H9 (cell line): ENCODE measurements at regions not wholly inside any gene's neighbourhood (a gene's known extent, or its start where the extent isn't known, plus 50 kb on each side); places are given as distances from the start of the nearest gene placed in this dataset.

Source experiments
- DNase-seq: peaks from one replicate; pipeline ENCODE4 v3.0.0-alpha.2; 2017
- H2AFZ ChIP-seq: one replicate; pipeline ENCODE4 v1.6.1; 2013; ENCODE audit warnings: mild to moderate bottlenecking, low read length, control low read depth, moderate library complexity
- H2AK5ac ChIP-seq: 2 replicates; pipeline ENCODE4 v1.6.1; 2013; ENCODE audit warnings: low read length, control low read depth, mixed read lengths; ENCODE audit not compliant: insufficient read length
- H2BK120ac ChIP-seq: one replicate; pipeline ENCODE4 v1.6.1; 2013; ENCODE audit warnings: low read depth, mild to moderate bottlenecking, low read length, control low read depth, inconsistent platforms; ENCODE audit not compliant: poor library complexity, severe bottlenecking
- H2BK12ac ChIP-seq: 2 replicates; pipeline ENCODE4 v1.6.1; 2013; ENCODE audit warnings: low read length, control low read depth, mixed read lengths, low read depth; ENCODE audit not compliant: insufficient read length
- H2BK15ac ChIP-seq: 2 replicates; pipeline ENCODE4 v1.6.1; 2013; ENCODE audit warnings: low read depth, low read length, control low read depth
- H2BK20ac ChIP-seq: one replicate; pipeline ENCODE4 v1.6.1; 2013; ENCODE audit warnings: low read depth, mild to moderate bottlenecking, low read length, control low read depth, inconsistent platforms; ENCODE audit not compliant: poor library complexity, severe bottlenecking
- H2BK5ac ChIP-seq: 2 replicates; pipeline ENCODE4 v1.6.1; 2013; ENCODE audit warnings: low read length, control low read depth, mixed read lengths; ENCODE audit not compliant: insufficient read length
- H3K14ac ChIP-seq: 2 replicates; pipeline ENCODE4 v1.6.1; 2013; ENCODE audit warnings: low read length, control low read depth; ENCODE audit not compliant: insufficient read depth
- H3K18ac ChIP-seq: 2 replicates; pipeline ENCODE4 v1.6.1; 2013; ENCODE audit warnings: low read depth, mild to moderate bottlenecking, mixed read lengths, low read length, control low read depth; ENCODE audit not compliant: insufficient read length
- H3K23ac ChIP-seq: 2 replicates; pipeline ENCODE4 v1.6.1; 2013; ENCODE audit warnings: low read length, control low read depth, mixed read lengths, low read depth; ENCODE audit not compliant: insufficient read length
- H3K23me2 ChIP-seq: 2 replicates; pipeline ENCODE4 v1.6.1; 2013; ENCODE audit warnings: low read depth, mild to moderate bottlenecking, mixed read lengths, low read length, control low read depth; ENCODE audit not compliant: insufficient read length, poor library complexity, severe bottlenecking
- H3K27ac ChIP-seq: 2 replicates; pipeline ENCODE4 v1.5.1; 2013; ENCODE audit warnings: low read length, control low read depth, mixed read lengths, low read depth; ENCODE audit not compliant: insufficient read length
- H3K27me3 ChIP-seq: 2 replicates; pipeline ENCODE4 v1.6.1; 2013; ENCODE audit warnings: low read length, control low read depth, inconsistent platforms; ENCODE audit not compliant: insufficient read depth
- H3K4ac ChIP-seq: 2 replicates; pipeline ENCODE4 v1.6.1; 2013; ENCODE audit warnings: low read depth, mild to moderate bottlenecking, control low read depth, inconsistent platforms, low read length, moderate library complexity
- H3K4me1 ChIP-seq: 2 replicates; pipeline ENCODE4 v1.6.1; 2013; ENCODE audit warnings: low read length, control low read depth, inconsistent platforms; ENCODE audit not compliant: insufficient read depth
- H3K4me2 ChIP-seq: 2 replicates; pipeline ENCODE4 v1.6.1; 2013; ENCODE audit warnings: low read length, control low read depth, mixed read lengths; ENCODE audit not compliant: insufficient read length, insufficient read depth
- H3K56ac ChIP-seq: 2 replicates; pipeline ENCODE4 v1.6.1; 2013; ENCODE audit warnings: low read depth, mild to moderate bottlenecking, mixed read lengths, low read length, control low read depth; ENCODE audit not compliant: insufficient read length
- H3K79me1 ChIP-seq: 2 replicates; pipeline ENCODE4 v1.6.1; 2013; ENCODE audit warnings: low read depth, mild to moderate bottlenecking, moderate library complexity, low read length, control low read depth, inconsistent platforms; ENCODE audit not compliant: insufficient read depth, poor library complexity, severe bottlenecking
- H3K79me2 ChIP-seq: 2 replicates; pipeline ENCODE4 v1.6.1; 2013; ENCODE audit warnings: low read length, control low read depth, inconsistent platforms; ENCODE audit not compliant: insufficient read depth
- H3K9ac ChIP-seq: 2 replicates; pipeline ENCODE4 v1.6.1; 2013; ENCODE audit warnings: low read length, control low read depth, mixed read lengths; ENCODE audit not compliant: insufficient read length; ENCODE audit errors: extremely low read depth
- H3K9me3 ChIP-seq: one replicate; pipeline ENCODE4 v1.6.1; 2013; ENCODE audit warnings: low read depth, low read length, inconsistent platforms; ENCODE audit not compliant: control insufficient read depth
- H3T11ph ChIP-seq: one replicate; pipeline ENCODE4 v1.6.1; 2013; ENCODE audit warnings: mild to moderate bottlenecking, low read length, control low read depth, inconsistent platforms
- H4K20me1 ChIP-seq: one replicate; pipeline ENCODE4 v1.6.1; 2013; ENCODE audit not compliant: control insufficient read depth, insufficient read length, insufficient read depth
- H4K5ac ChIP-seq: 2 replicates; pipeline ENCODE4 v1.6.1; 2013; ENCODE audit warnings: low read depth, mild to moderate bottlenecking, mixed read lengths, low read length, control low read depth; ENCODE audit not compliant: insufficient read length
- H4K8ac ChIP-seq: replicated peaks from 2 replicates; pipeline ENCODE4 v1.6.1; 2013; ENCODE audit warnings: low read length, control low read depth, mixed read lengths, low read depth; ENCODE audit not compliant: insufficient read length
- H4K91ac ChIP-seq: 2 replicates; pipeline ENCODE4 v1.6.1; 2013; ENCODE audit warnings: low read depth, mild to moderate bottlenecking, moderate library complexity, mixed read lengths, low read length, control low read depth; ENCODE audit not compliant: insufficient read length
- H3K27ac Mint-ChIP-seq, 3 experiments: 2 replicates in 2 of 3; 3 replicates in 1 of 3; pipeline ENCODE4 v1.8.0; 2020 to 2021; ENCODE audit warnings: mixed read lengths in 3 of 3, mild to moderate bottlenecking in 1 of 3, moderate library complexity in 1 of 3
- H3K27me3 Mint-ChIP-seq: 2 replicates; pipeline ENCODE4 v1.8.0; 2021; ENCODE audit warnings: low read depth, mild to moderate bottlenecking, moderate library complexity, mixed read lengths
- H3K36me3 Mint-ChIP-seq, 3 experiments: 2 replicates in 2 of 3; 3 replicates in 1 of 3; pipeline ENCODE4 v1.8.0; 2020 to 2021; ENCODE audit warnings: low read depth in 3 of 3, mixed read lengths in 3 of 3; ENCODE audit not compliant: insufficient read depth in 1 of 3
- H3K4me1 Mint-ChIP-seq, 2 experiments: 2 replicates each; pipeline ENCODE4 v1.8.0; 2020; ENCODE audit warnings: mixed read lengths in 2 of 2
- H3K4me3 Mint-ChIP-seq, 2 experiments: 2 replicates in 1 of 2; 3 replicates in 1 of 2; pipeline ENCODE4 v1.8.0; 2020 to 2021; ENCODE audit warnings: mild to moderate bottlenecking in 2 of 2, mixed read lengths in 2 of 2, moderate library complexity in 1 of 2
- H3K9me3 Mint-ChIP-seq, 2 experiments: 2 replicates in 1 of 2; 3 replicates in 1 of 2; pipeline ENCODE4 v1.8.0; 2020; ENCODE audit warnings: mild to moderate bottlenecking in 2 of 2, mixed read lengths in 2 of 2, moderate library complexity in 1 of 2
- WGBS: extraction: QIAGEN DNeasy Blood & Tissue Kit; methylation state at CpG from one replicate; pipeline ENCODE4 v1.1.7; 2013; ENCODE audit warnings: missing lambda C conversion rate, low lambda C conversion rate, mixed read lengths; ENCODE audit not compliant: insufficient read length; ENCODE audit errors: extremely low coverage; 5-methylcytosine and 5-hydroxymethylcytosine counted together
- TF ChIP-seq, protein P1 (sequence below): fragments of 200-600 bp; sonication (generic); conservative IDR thresholded peaks from 3 replicates; pipeline ENCODE4 v1.8.0; 2021; ENCODE audit warnings: antibody characterized with exemption, mild to moderate bottlenecking

DNA sequence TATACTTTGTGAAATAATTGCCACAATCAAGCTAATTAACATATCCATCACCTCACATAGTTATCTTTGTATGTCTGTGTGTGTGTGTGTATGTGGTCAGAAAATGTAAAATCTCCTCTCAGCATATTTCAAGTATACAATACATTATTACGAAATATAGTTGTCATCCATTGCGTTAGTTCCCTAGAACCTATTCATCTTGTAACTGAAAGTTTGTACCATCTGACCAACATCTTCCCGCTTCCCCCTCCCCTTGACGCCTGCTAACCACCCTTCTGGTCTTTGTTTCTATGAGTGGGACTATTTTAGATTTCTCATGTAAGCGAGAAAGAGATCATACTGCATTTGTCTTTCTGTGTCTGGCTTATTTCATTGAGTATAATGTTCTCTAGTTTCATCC lies 455.3 kb downstream of the KCNT2 start:
- Mint-ChIP-seq H3K27me3 (no peaks in the 10 kb centered on the region), H3K27ac (no peak overlapping the region), H3K9me3 (no peaks in the 10 kb centered on the region), H3K36me3 (no peaks in the 10 kb centered on the region), H3K4me3 (no peak overlapping the region), H3K4me1 (no peaks in the 10 kb centered on the region)
- Histone ChIP-seq H3K27me3 (no peaks in the 10 kb centered on the region), H3K23me2 (no peaks in the 10 kb centered on the region), H3K9ac (no peak overlapping the region), H3K27ac (no peak overlapping the region), H3K14ac (no peak overlapping the region), H2BK5ac (no peak overlapping the region), H3K56ac (no peak overlapping the region), H4K20me1 (no peaks in the 10 kb centered on the region), H3K23ac (no peak overlapping the region), H3K79me1 (no peaks in the 10 kb centered on the region), H4K91ac (no peak overlapping the region), H2AFZ (no peak overlapping the region), H3T11ph (no peak overlapping the region), H2BK15ac (no peak overlapping the region), H3K4me1 (no peaks in the 10 kb centered on the region), H4K5ac (no peak overlapping the region), H3K4me2 (no peak overlapping the region), H3K79me2 (no peaks in the 10 kb centered on the region), H4K8ac (no peak overlapping the region), H2AK5ac (no peak overlapping the region), H2BK12ac (no peak overlapping the region), H2BK120ac (no peak overlapping the region), H3K9me3 (no peaks in the 10 kb centered on the region), H3K18ac (no peak overlapping the region), H2BK20ac (no peak overlapping the region), H3K4ac (no peak overlapping the region)
- TF ChIP-seq, protein P1, sequence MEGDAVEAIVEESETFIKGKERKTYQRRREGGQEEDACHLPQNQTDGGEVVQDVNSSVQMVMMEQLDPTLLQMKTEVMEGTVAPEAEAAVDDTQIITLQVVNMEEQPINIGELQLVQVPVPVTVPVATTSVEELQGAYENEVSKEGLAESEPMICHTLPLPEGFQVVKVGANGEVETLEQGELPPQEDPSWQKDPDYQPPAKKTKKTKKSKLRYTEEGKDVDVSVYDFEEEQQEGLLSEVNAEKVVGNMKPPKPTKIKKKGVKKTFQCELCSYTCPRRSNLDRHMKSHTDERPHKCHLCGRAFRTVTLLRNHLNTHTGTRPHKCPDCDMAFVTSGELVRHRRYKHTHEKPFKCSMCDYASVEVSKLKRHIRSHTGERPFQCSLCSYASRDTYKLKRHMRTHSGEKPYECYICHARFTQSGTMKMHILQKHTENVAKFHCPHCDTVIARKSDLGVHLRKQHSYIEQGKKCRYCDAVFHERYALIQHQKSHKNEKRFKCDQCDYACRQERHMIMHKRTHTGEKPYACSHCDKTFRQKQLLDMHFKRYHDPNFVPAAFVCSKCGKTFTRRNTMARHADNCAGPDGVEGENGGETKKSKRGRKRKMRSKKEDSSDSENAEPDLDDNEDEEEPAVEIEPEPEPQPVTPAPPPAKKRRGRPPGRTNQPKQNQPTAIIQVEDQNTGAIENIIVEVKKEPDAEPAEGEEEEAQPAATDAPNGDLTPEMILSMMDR, result no peak
- no peak for DNase-seq
- whole genome bisulfite sequencing, result no CpG with 5 or more reads among the region's 5 CpGs
